ENCODE measurements at regions not wholly inside any gene's neighbourhood (a gene's known extent, or its start where the extent isn't known, plus 50 kb on each side); places are given as distances from the start of the nearest gene placed in this dataset.

- TF ChIP-seq CTCF (IDR thresholded peaks at IDR 0.05) = no peak
- TF ChIP-seq POLR2A (IDR thresholded peaks at IDR 0.05) = no peak
Measured at GRCh38 chr2:82735336-82735735, 1723.7 kb downstream of the SUCLG1 start.

All from testis (tissue), 2 donors.